ENCODE measurements at regions not wholly inside any gene's neighbourhood (a gene's known extent, or its start where the extent isn't known, plus 50 kb on each side); places are given as distances from the start of the nearest gene placed in this dataset.

- TF ChIP-seq CTCF (conservative IDR thresholded peaks at IDR 0.05) = no peak
- H3K27ac ChIP-seq = no peak overlapping the region
Measured at GRCh38 chr5:163964671-163965070, 459.3 kb downstream of the MAT2B start.

GRCh38 chr5:163967268-163967667 lies 461.8 kb downstream of the MAT2B start:
- H3K27ac ChIP-seq = no peak overlapping the region
- TF ChIP-seq CTCF (conservative IDR thresholded peaks at IDR 0.05) = no peak

GRCh38 chr5:163968651-163969050 lies 463.2 kb downstream of the MAT2B start:
- TF ChIP-seq CTCF (conservative IDR thresholded peaks at IDR 0.05) = no peak
- no peak overlapping the region for H3K27ac ChIP-seq

GRCh38 chr5:163976696-163977095 lies 471.3 kb downstream of the MAT2B start:
- no peak for TF ChIP-seq CTCF (conservative IDR thresholded peaks at IDR 0.05)
- no peak overlapping the region for H3K27ac ChIP-seq

GRCh38 chr5:163978897-163979296 lies 473.5 kb downstream of the MAT2B start:
- peak; percentile 27; the same call in 1 of the 2 replicates for TF ChIP-seq CTCF (conservative IDR thresholded peaks at IDR 0.05)
- H3K27ac ChIP-seq = no peak overlapping the region

GRCh38 chr5:163988566-163988965 lies 483.1 kb downstream of the MAT2B start:
- TF ChIP-seq CTCF (conservative IDR thresholded peaks at IDR 0.05) = no peak
- H3K27ac ChIP-seq = no peak overlapping the region

DNA sequence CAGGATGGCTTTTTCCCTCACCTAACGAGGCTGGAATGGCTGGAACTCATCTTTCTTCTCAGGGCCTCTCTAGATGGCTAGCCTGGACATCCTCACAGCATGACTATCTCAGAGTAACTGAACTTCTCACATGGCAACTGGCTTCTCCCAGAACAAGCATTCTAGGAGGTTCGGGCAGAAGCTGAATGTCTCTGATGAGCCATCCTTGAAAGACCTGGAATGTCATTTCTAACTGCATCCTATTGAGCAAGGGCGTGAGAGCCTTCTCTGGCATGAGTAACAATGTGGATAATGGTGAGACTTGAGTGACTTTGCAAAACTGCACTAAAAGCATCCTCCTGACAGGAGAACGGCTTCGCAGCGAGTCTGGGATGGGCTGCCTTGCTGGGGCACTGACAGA lies 487.7 kb downstream of the MAT2B start:
- H3K27ac ChIP-seq = no peak overlapping the region
- TF ChIP-seq CTCF (conservative IDR thresholded peaks at IDR 0.05) = no peak

DNA sequence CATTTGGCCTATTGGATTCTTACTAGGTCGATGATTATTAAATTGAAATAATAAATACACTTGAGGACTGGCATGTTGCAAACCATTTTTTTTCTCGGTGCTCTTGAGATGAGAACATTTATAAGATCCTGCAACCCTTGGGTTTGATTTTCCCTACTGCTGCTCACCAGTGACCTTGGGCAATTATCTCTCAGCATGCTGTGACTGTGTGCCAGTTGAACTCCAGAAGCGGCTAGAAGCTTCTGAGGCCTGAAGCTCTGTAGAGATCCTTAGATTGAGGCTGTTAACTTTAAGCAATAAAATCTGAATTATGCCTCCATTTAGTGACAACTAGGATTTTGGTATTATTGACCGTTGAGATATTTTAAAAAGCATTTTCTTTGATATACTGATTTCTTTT lies 489.8 kb downstream of the MAT2B start:
- H3K27ac ChIP-seq = no peak overlapping the region
- no peak for TF ChIP-seq CTCF (conservative IDR thresholded peaks at IDR 0.05)
